SK-N-SH (cell line): ENCODE measurements at regions not wholly inside any gene's neighbourhood (a gene's known extent, or its start where the extent isn't known, plus 50 kb on each side); places are given as distances from the start of the nearest gene placed in this dataset.

Experiments used
- CTCF ChIA-PET: fragments of 300-600, 350-600 bp; formaldehyde crosslinking; extraction: SDS; loops from one replicate; lab custom pipeline; 2021; lab: Yijun Ruan, JAX
- POLR2A ChIA-PET: fragments of 350-600 bp; sonication (Branson Sonifier 250); formaldehyde crosslinking; extraction: SDS; loops from one replicate; lab custom pipeline; 2020; ENCODE audit warnings: antibody characterized with exemption, inconsistent platforms; lab: Yijun Ruan, JAX
- DNase-seq: peaks from one replicate; pipeline ENCODE4 v3.0.0; 2012
- H2AFZ ChIP-seq: fragments of 200-600 bp; sonication (generic); 2 replicates; pipeline ENCODE4 v1.8.1; 2016; ENCODE audit warnings: antibody characterized with exemption, mild to moderate bottlenecking, low read depth
- H3F3A ChIP-seq: fragments of 200-600 bp; sonication (generic); replicated peaks from 2 replicates; pipeline ENCODE3; 2016; ENCODE audit warnings: antibody characterized with exemption, mild to moderate bottlenecking; ENCODE audit not compliant: insufficient read depth
- H3K27ac ChIP-seq, 2 experiments: fragments of 200-500 bp in 1 of 2; fragments of 200-600 bp in 1 of 2; sonication (Bioruptor generic) in 1 of 2; sonication (generic), shearing (Covaris generic) in 1 of 2; 2 replicates each; pipeline versions ENCODE4 v1.5.1 to v1.6.1; 2014 to 2016; ENCODE audit warnings: low read depth in 2 of 2, inconsistent platforms in 1 of 2, low read length in 1 of 2, mild to moderate bottlenecking in 1 of 2, mixed read lengths in 1 of 2
- H3K27me3 ChIP-seq: fragments of 200-600 bp; sonication (generic), shearing (Covaris generic); 2 replicates; pipeline ENCODE4 v1.6.1; 2016; ENCODE audit warnings: mixed run types; ENCODE audit not compliant: insufficient read depth
- H3K36me3 ChIP-seq, 2 experiments: fragments of 200-500 bp in 1 of 2; fragments of 200-600 bp in 1 of 2; sonication (Bioruptor generic) in 1 of 2; sonication (generic) in 1 of 2; replicated peaks in 1 of 2; 2 replicates each; pipeline versions ENCODE3 to v1.5.1; 2014 to 2016; ENCODE audit warnings: low read length in 1 of 2, mild to moderate bottlenecking in 1 of 2; ENCODE audit not compliant: insufficient read depth in 2 of 2, control insufficient read depth in 1 of 2
- H3K4me1 ChIP-seq, 2 experiments: fragments of 200-500 bp in 1 of 2; fragments of 200-600 bp in 1 of 2; sonication (Bioruptor generic) in 1 of 2; sonication (generic), shearing (Covaris generic) in 1 of 2; 2 replicates each; pipeline versions ENCODE4 v1.5.1 to v1.6.1; 2014 to 2016; ENCODE audit warnings: low read depth in 1 of 2, low read length in 1 of 2, mixed run types in 1 of 2; ENCODE audit not compliant: insufficient read depth in 2 of 2, control insufficient read depth in 1 of 2
- H3K4me2 ChIP-seq: fragments of 200-600 bp; sonication (generic), shearing (Covaris generic); 2 replicates; pipeline ENCODE4 v1.6.1; 2017; ENCODE audit warnings: mixed run types
- H3K4me3 ChIP-seq, 2 experiments: fragments of 200-500 bp in 1 of 2; fragments of 200-600 bp in 1 of 2; sonication (Bioruptor generic) in 1 of 2; sonication (generic), shearing (Covaris generic) in 1 of 2; 2 replicates each; pipeline versions ENCODE4 v1.5.1 to v1.8.1; 2014 to 2016; ENCODE audit warnings: low read depth in 2 of 2, inconsistent platforms in 1 of 2, low read length in 1 of 2, mild to moderate bottlenecking in 1 of 2, mixed read lengths in 1 of 2, moderate library complexity in 1 of 2
- H3K79me2 ChIP-seq: fragments of 200-600 bp; sonication (generic); 2 replicates; pipeline ENCODE4 v1.8.1; 2017; ENCODE audit warnings: mild to moderate bottlenecking; ENCODE audit not compliant: insufficient read depth
- H3K9ac ChIP-seq: fragments of 200-600 bp; sonication (generic); 2 replicates; pipeline ENCODE4 v1.6.1; 2017; ENCODE audit warnings: mixed run types
- H3K9me2 ChIP-seq: fragments of 200-600 bp; sonication (generic); 2 replicates; pipeline ENCODE4 v1.6.1; 2017; ENCODE audit warnings: mixed run types
- H3K9me3 ChIP-seq: fragments of 200-600 bp; sonication (generic); 2 replicates; pipeline ENCODE4 v1.6.1; 2017; ENCODE audit warnings: mixed run types, mild to moderate bottlenecking, moderate library complexity
- H4K20me1 ChIP-seq: fragments of 200-600 bp; sonication (generic); 2 replicates; pipeline ENCODE4 v1.6.1; 2017; ENCODE audit warnings: mild to moderate bottlenecking, mixed run types; ENCODE audit not compliant: insufficient read depth
- CHD2 ChIP-seq: fragments of 150-350 bp; IDR thresholded peaks from 2 replicates; pipeline ENCODE4 v1.6.1; 2018; ENCODE audit warnings: low read length; ENCODE audit not compliant: partially characterized antibody
- FOSL2 ChIP-seq: IDR thresholded peaks from 2 replicates; pipeline ENCODE4 v1.4.0; 2012; ENCODE audit warnings: low read depth, mild to moderate bottlenecking, moderate library complexity, borderline replicate concordance
- GATA2 ChIP-seq: sonication (generic); formaldehyde crosslinking; IDR thresholded peaks from 2 replicates; pipeline ENCODE4 v1.5.0; 2020; ENCODE audit warnings: mild to moderate bottlenecking, missing genetic modification reagents
- JUND ChIP-seq: IDR thresholded peaks from 2 replicates; pipeline ENCODE4 v1.4.0; 2012
- MEF2A ChIP-seq: IDR thresholded peaks from 2 replicates; pipeline ENCODE4 v1.4.0; 2012; ENCODE audit warnings: low read depth, borderline replicate concordance
- MXI1 ChIP-seq: IDR thresholded peaks from 2 replicates; pipeline ENCODE4 v1.6.1; 2012; ENCODE audit warnings: mild to moderate bottlenecking, low read depth, low read length, improper control_type of control experiment
- NRF1 ChIP-seq: IDR thresholded peaks from 2 replicates; pipeline ENCODE4 v1.6.1; 2012; ENCODE audit warnings: low read depth, mild to moderate bottlenecking, low read length
- PBX3 ChIP-seq: IDR thresholded peaks from 2 replicates; pipeline ENCODE4; 2012
- POLR2AphosphoS5 ChIP-seq: IDR thresholded peaks from 2 replicates; pipeline ENCODE4 v1.6.1; 2012; ENCODE audit warnings: low read depth, low read length
- RFX5 ChIP-seq: IDR thresholded peaks from 2 replicates; pipeline ENCODE4 v1.6.1; 2012; ENCODE audit warnings: mild to moderate bottlenecking, improper control_type of control experiment, low read length
- SMC3 ChIP-seq: IDR thresholded peaks from 2 replicates; pipeline ENCODE4 v1.6.1; 2012; ENCODE audit warnings: low read depth, low read length, improper control_type of control experiment
- WGBS: methylation state at CpG from one replicate; pipeline ENCODE4 v1.1.6; 2017; ENCODE audit warnings: low lambda C conversion rate; 5-methylcytosine and 5-hydroxymethylcytosine counted together
- TF ChIP-seq, protein P1 (sequence below): fragments of 150-350 bp; IDR thresholded peaks from 2 replicates; pipeline ENCODE4 v1.6.1; 2016; ENCODE audit warnings: mild to moderate bottlenecking, low read depth, low read length
- TF ChIP-seq, protein P2 (sequence below): IDR thresholded peaks from 2 replicates; pipeline ENCODE4 v1.4.0; 2012; ENCODE audit warnings: low read depth, borderline replicate concordance
- TF ChIP-seq, protein P3 (sequence below): IDR thresholded peaks from 2 replicates; pipeline ENCODE4 v1.4.0; 2012; ENCODE audit warnings: low read depth

- TF ChIP-seq RFX5 (no peak), POLR2AphosphoS5 (no peak), MEF2A (no peak), FOSL2 (no peak), JUND (no peak), NRF1 (no peak), MXI1 (no peak), PBX3 (no peak)
- TF ChIP-seq, protein P1, sequence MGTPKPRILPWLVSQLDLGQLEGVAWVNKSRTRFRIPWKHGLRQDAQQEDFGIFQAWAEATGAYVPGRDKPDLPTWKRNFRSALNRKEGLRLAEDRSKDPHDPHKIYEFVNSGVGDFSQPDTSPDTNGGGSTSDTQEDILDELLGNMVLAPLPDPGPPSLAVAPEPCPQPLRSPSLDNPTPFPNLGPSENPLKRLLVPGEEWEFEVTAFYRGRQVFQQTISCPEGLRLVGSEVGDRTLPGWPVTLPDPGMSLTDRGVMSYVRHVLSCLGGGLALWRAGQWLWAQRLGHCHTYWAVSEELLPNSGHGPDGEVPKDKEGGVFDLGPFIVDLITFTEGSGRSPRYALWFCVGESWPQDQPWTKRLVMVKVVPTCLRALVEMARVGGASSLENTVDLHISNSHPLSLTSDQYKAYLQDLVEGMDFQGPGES, result no peak
- H3K9me2 ChIP-seq, result no peaks in the 10 kb centered on the region
These were observed 234.8 kb upstream of the ATP2B1 start for GRCh38 chr12:89943463-89943862.

GRCh38 chr12:89941436-89941835 is 232.8 kb upstream of the ATP2B1 start:
- H3K36me3 ChIP-seq, result no peaks in the 10 kb centered on the region
- DNase-seq, result no peak
- TF ChIP-seq, protein P2, sequence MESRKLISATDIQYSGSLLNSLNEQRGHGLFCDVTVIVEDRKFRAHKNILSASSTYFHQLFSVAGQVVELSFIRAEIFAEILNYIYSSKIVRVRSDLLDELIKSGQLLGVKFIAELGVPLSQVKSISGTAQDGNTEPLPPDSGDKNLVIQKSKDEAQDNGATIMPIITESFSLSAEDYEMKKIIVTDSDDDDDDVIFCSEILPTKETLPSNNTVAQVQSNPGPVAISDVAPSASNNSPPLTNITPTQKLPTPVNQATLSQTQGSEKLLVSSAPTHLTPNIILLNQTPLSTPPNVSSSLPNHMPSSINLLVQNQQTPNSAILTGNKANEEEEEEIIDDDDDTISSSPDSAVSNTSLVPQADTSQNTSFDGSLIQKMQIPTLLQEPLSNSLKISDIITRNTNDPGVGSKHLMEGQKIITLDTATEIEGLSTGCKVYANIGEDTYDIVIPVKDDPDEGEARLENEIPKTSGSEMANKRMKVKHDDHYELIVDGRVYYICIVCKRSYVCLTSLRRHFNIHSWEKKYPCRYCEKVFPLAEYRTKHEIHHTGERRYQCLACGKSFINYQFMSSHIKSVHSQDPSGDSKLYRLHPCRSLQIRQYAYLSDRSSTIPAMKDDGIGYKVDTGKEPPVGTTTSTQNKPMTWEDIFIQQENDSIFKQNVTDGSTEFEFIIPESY, result no peak
- no peak for TF ChIP-seq NRF1
- TF ChIP-seq SMC3, result no peak
- TF ChIP-seq MXI1, result no peak
- TF ChIP-seq, protein P1, result no peak
- no peak for TF ChIP-seq POLR2AphosphoS5
- TF ChIP-seq, protein P3, sequence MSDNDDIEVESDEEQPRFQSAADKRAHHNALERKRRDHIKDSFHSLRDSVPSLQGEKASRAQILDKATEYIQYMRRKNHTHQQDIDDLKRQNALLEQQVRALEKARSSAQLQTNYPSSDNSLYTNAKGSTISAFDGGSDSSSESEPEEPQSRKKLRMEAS, result no peak
- TF ChIP-seq GATA2 (CRISPR knock-in tag), result no peak
- no peak for TF ChIP-seq CHD2
- TF ChIP-seq, all 33 proteins: peak for 0
- 97% methylated on average over 2 of the region's 2 CpGs for WGBS
- H3K27me3 ChIP-seq, result no peaks in the 10 kb centered on the region
- no peak overlapping the region for H3K4me2 ChIP-seq
- H2AFZ ChIP-seq, result no peak overlapping the region
- no peak overlapping the region for H3K4me3 ChIP-seq
- H3K4me1 ChIP-seq, result peaks cover 0 to 7% of the 10 kb centered on the region in 2 experiments; a peak in 2 of 4 replicates
- no peak overlapping the region for H3K9ac ChIP-seq
- ChIA-PET CTCF (no interaction called here), POLR2A (no interaction called here)
- no peaks in the 10 kb centered on the region for H3K9me3 ChIP-seq
- H3F3A ChIP-seq, result no peaks in the 10 kb centered on the region
- no peak overlapping the region for H3K27ac ChIP-seq
- H3K79me2 ChIP-seq, result no peaks in the 10 kb centered on the region
- no peaks in the 10 kb centered on the region for H4K20me1 ChIP-seq
- no peaks in the 10 kb centered on the region for H3K9me2 ChIP-seq

More at GRCh38 chr12:89943463-89943862, 234.8 kb upstream of the ATP2B1 start:
- H3K79me2 ChIP-seq, result no peaks in the 10 kb centered on the region
- no peak overlapping the region for H3K27ac ChIP-seq
- H3K9ac ChIP-seq, result no peak overlapping the region
- POLR2A ChIA-PET, result no interaction called here
- H3K9me3 ChIP-seq, result no peaks in the 10 kb centered on the region
- no peak overlapping the region for H3K4me3 ChIP-seq
- H3K4me2 ChIP-seq, result no peak overlapping the region
- CTCF ChIA-PET, result interaction anchor here (1.2 kb wide), 1 partner anchor 20 kb away, joined by 3 read pairs; no protein-coding TSS in a partner anchor
- H3F3A ChIP-seq, result peaks cover 10% of the 10 kb centered on the region
- no peaks in the 10 kb centered on the region for H3K36me3 ChIP-seq
- peaks cover 2 to 16% of the 10 kb centered on the region in 2 experiments; a peak in 3 of 4 replicates for H3K4me1 ChIP-seq
- no peak overlapping the region for H2AFZ ChIP-seq
- H3K27me3 ChIP-seq, result no peaks in the 10 kb centered on the region
- no peak for DNase-seq
- no peaks in the 10 kb centered on the region for H4K20me1 ChIP-seq
